Heart left ventricle (tissue), 13 donors: ENCODE measurements at regions not wholly inside any gene's neighbourhood (a gene's known extent, or its start where the extent isn't known, plus 50 kb on each side); places are given as distances from the start of the nearest gene placed in this dataset.

ENCODE experiments used
- CTCF ChIP-seq, 12 donors: fragments of 200-600 bp; sonication (generic) in 4 of 12; IDR thresholded peaks; one replicate each; pipeline versions ENCODE4 v1.5.0 to v1.8.0; 2018 to 2022; ENCODE audit warnings: antibody characterized with exemption in 12 of 12, mild to moderate bottlenecking in 5 of 12
- POLR2A ChIP-seq, 2 donors: fragments of 450-650 bp; IDR thresholded peaks; one replicate each; pipeline ENCODE4 v1.6.1; 2017; ENCODE audit warnings: antibody characterized with exemption in 2 of 2, mild to moderate bottlenecking in 2 of 2, moderate library complexity in 2 of 2
- donor health status: ischemic (EF 13 %, LVEDD 7.1; RV severe dilation, severe dysfunction).
- donor health status: DM: no; HTN: yes; CAD: no.
- donor health status: DM: no; HTN: no; CAD: no.
- donor health status: ischemic (EF 25% LVEDD 6.9; RV normal size, moderate dysfunction).
- donor health status: ischemic (EF 25% LVEDD 5.7; RV mildly dilated, moderate dysfunction).
- donor health status: ischemic (EF 35%, LVEDD 5.7; RV mildly dilated, moderate dysfunction).
- donor health status: nonischemic (EF 11% LVEDD 7.7; RV severe dilation, severe dysfunction).
- donor health status: DM: yes; HTN: yes; CAD: no.
- donor health status: PGD.
- donor health status: ischemic (EF 29% LVEDD 5.4; RV normal size, mild dysfunction).
- donor health status: nonischemic (EF 23%, LVEDD 6.1; RV moderate dilation, normal function).

GRCh38 chr12:5210179-5210922 lies 166.7 kb downstream of the KCNA5 start:
- TF ChIP-seq CTCF (IDR thresholded peaks at IDR 0.05) (no peak), POLR2A (IDR thresholded peaks at IDR 0.05) (no peak)
